Endodermal cell (in vitro differentiated cells): ENCODE measurements at regions not wholly inside any gene's neighbourhood (a gene's known extent, or its start where the extent isn't known, plus 50 kb on each side); places are given as distances from the start of the nearest gene placed in this dataset.

Experiments
- DNase-seq: peaks from one replicate; pipeline ENCODE4 v3.0.0-alpha.2; 2017
- H3K27ac ChIP-seq: 2 replicates; pipeline ENCODE4 v1.5.1; 2013; ENCODE audit warnings: mild to moderate bottlenecking, low read depth, low read length, moderate library complexity
- H3K27me3 ChIP-seq: 2 replicates; pipeline ENCODE4 v1.6.1; 2013; ENCODE audit warnings: mild to moderate bottlenecking, low read length, moderate library complexity; ENCODE audit not compliant: insufficient read depth, control insufficient read depth, poor library complexity, severe bottlenecking
- H3K36me3 ChIP-seq: 2 replicates; pipeline ENCODE4 v1.7.0; 2013; ENCODE audit warnings: mild to moderate bottlenecking, low read length, moderate library complexity; ENCODE audit not compliant: control insufficient read depth, insufficient read depth
- H3K4me1 ChIP-seq: one replicate; pipeline ENCODE4 v1.7.0; 2013; ENCODE audit warnings: low read length; ENCODE audit not compliant: control insufficient read depth, insufficient read depth
- H3K4me3 ChIP-seq: 2 replicates; pipeline ENCODE4 v1.5.1; 2013; ENCODE audit warnings: mild to moderate bottlenecking, low read length, moderate library complexity
- H3K9ac ChIP-seq: 2 replicates; pipeline ENCODE4 v1.6.1; 2013; ENCODE audit warnings: mild to moderate bottlenecking, low read length, moderate library complexity; ENCODE audit not compliant: poor library complexity, severe bottlenecking; ENCODE audit errors: extremely low read depth
- H3K9me3 ChIP-seq: 2 replicates; pipeline ENCODE4 v1.6.1; 2013; ENCODE audit warnings: mild to moderate bottlenecking, low read length, moderate library complexity; ENCODE audit not compliant: control insufficient read depth
- H3K27ac Mint-ChIP-seq: 2 replicates; pipeline ENCODE4 v1.8.0; 2020; ENCODE audit warnings: mixed read lengths
- H3K27me3 Mint-ChIP-seq: 2 replicates; pipeline ENCODE4 v1.8.0; 2021; ENCODE audit warnings: mild to moderate bottlenecking, mixed read lengths; ENCODE audit not compliant: insufficient read depth
- H3K36me3 Mint-ChIP-seq: 2 replicates; pipeline ENCODE4 v1.8.0; 2020; ENCODE audit warnings: low read depth, mixed read lengths
- H3K4me1 Mint-ChIP-seq: 2 replicates; pipeline ENCODE4 v1.8.0; 2020; ENCODE audit warnings: mixed read lengths
- H3K4me3 Mint-ChIP-seq: 2 replicates; pipeline ENCODE4 v1.8.0; 2020; ENCODE audit warnings: mild to moderate bottlenecking, moderate library complexity, mixed read lengths
- H3K9me3 Mint-ChIP-seq: 2 replicates; pipeline ENCODE4 v1.8.0; 2020; ENCODE audit warnings: mild to moderate bottlenecking, mixed read lengths
- CTCF ChIP-seq: fragments of 200-600 bp; sonication (generic); conservative IDR thresholded peaks from 2 replicates; pipeline ENCODE4 v1.5.0; 2021; ENCODE audit warnings: antibody characterized with exemption, mild to moderate bottlenecking
- WGBS, 2 experiments: methylation state at CpG; one replicate each; pipeline versions ENCODE4 v1.1.5 to v1.1.7; 2013; ENCODE audit warnings: missing lambda C conversion rate in 2 of 2, mixed read lengths in 1 of 2; ENCODE audit not compliant: insufficient coverage in 1 of 2, insufficient read length in 1 of 2; 5-methylcytosine and 5-hydroxymethylcytosine counted together

GRCh38 chr20:19015351-19016139 lies 196.9 kb upstream of the SLC24A3 start:
- no peaks in the 10 kb centered on the region for H3K36me3 Mint-ChIP-seq
- Histone ChIP-seq H3K9ac (no peak overlapping the region), H3K9me3 (no peaks in the 10 kb centered on the region), H3K36me3 (no peaks in the 10 kb centered on the region), H3K27me3 (no peaks in the 10 kb centered on the region), H3K27ac (no peak overlapping the region), H3K4me3 (no peak overlapping the region), H3K4me1 (no peaks in the 10 kb centered on the region)
- H3K27ac Mint-ChIP-seq, result no peak overlapping the region
- TF ChIP-seq CTCF, result no peak
- H3K4me3 Mint-ChIP-seq, result no peak overlapping the region
- 76 to 77% methylated on average over 8 to 11 of the region's 11 CpGs for WGBS, 2 experiments
- peaks cover 2% of the 10 kb centered on the region for H3K4me1 Mint-ChIP-seq
- H3K27me3 Mint-ChIP-seq, result no peaks in the 10 kb centered on the region
- no peaks in the 10 kb centered on the region for H3K9me3 Mint-ChIP-seq
- peak; percentile 62 for DNase-seq

DNA sequence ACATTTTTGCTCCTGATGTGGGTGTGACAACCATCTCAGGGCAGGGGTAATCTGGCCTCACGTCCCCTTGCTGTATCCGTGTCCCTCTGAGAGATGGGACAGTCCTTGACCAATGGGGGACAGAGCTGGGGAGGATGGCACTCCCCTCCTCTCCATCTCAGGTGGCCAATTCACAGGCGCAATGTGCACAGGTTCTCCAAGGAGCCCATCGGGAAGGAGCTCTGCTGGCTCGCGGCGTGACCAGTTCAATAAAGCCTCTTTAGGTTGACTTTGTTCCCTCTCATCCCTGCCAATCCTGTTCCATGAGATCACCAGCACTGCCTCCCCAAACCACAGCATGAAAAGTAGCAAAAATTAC lies 196.3 kb upstream of the SLC24A3 start:
- peaks cover 2% of the 10 kb centered on the region for H3K4me1 Mint-ChIP-seq
- H3K27me3 Mint-ChIP-seq, result no peaks in the 10 kb centered on the region
- DNase-seq, result no peak
- Histone ChIP-seq H3K9ac (no peak overlapping the region), H3K27me3 (no peaks in the 10 kb centered on the region), H3K27ac (no peak overlapping the region), H3K9me3 (no peaks in the 10 kb centered on the region), H3K36me3 (no peaks in the 10 kb centered on the region), H3K4me1 (no peaks in the 10 kb centered on the region), H3K4me3 (no peak overlapping the region)
- WGBS, 2 experiments, result 87 to 92% methylated on average over 5 to 7 of the region's 7 CpGs
- H3K36me3 Mint-ChIP-seq, result no peaks in the 10 kb centered on the region
- no peak overlapping the region for H3K27ac Mint-ChIP-seq
- H3K4me3 Mint-ChIP-seq, result no peak overlapping the region
- TF ChIP-seq CTCF, result no peak
- H3K9me3 Mint-ChIP-seq, result no peaks in the 10 kb centered on the region

DNA sequence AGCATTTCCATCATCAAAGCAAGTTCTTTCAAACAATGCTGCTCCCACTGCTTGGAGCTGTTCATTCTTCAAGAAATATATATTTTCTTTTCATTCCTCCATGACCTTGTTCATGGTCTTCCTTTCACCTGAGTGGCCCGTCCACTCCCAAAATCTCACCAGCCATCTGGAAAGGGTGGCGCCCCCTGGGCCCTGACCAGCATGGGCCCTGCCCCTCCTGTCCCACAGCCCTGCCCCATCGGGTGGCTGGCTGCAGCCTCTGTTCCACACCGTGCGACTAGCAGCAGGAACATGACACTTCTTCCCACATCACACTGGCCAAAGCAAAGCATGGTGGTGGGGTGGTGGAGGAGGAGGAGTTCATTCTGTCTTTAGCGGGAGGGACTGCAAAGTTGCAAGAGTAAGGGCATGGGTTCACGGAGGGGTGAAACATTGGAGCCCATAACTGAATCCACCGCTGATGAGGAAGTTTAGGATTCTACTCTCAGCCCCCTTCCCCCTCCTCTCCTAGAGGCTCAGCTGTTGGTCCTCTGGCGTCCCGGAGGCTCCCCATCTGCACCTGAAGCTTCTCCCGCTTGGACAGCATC lies 195.2 kb upstream of the SLC24A3 start:
- Mint-ChIP-seq H3K4me3 (no peak overlapping the region), H3K36me3 (no peaks in the 10 kb centered on the region), H3K9me3 (no peaks in the 10 kb centered on the region), H3K4me1 (peaks cover 2% of the 10 kb centered on the region), H3K27ac (no peak overlapping the region), H3K27me3 (no peaks in the 10 kb centered on the region)
- TF ChIP-seq CTCF, result no peak
- WGBS, 2 experiments, result 92 to 100% methylated on average over 1 to 8 of the region's 11 CpGs
- H3K27ac ChIP-seq, result no peak overlapping the region
- no peaks in the 10 kb centered on the region for H3K36me3 ChIP-seq
- H3K9ac ChIP-seq, result no peak overlapping the region
- no peaks in the 10 kb centered on the region for H3K27me3 ChIP-seq
- H3K4me3 ChIP-seq, result no peak overlapping the region
- peak; percentile 32 for DNase-seq
- H3K9me3 ChIP-seq, result no peaks in the 10 kb centered on the region
- no peaks in the 10 kb centered on the region for H3K4me1 ChIP-seq
